Bronchial epithelial cell (primary cell): ENCODE measurements at regions not wholly inside any gene's neighbourhood (a gene's known extent, or its start where the extent isn't known, plus 50 kb on each side); places are given as distances from the start of the nearest gene placed in this dataset.
A peak's percentile ranks its signal among the peaks of the same experiment; 100 is the strongest.

ENCODE experiments used
- DNase-seq: peaks from one replicate; pipeline ENCODE4 v3.0.0-alpha.2; 2010; ENCODE audit warnings: low read depth
- FAIRE-seq: peaks from 2 replicates; lab custom pipeline; 2011; peaks lifted over from hg19 to GRCh38; lab: Jason Lieb, UNC
- H3K27me3 ChIP-seq: 2 replicates; pipeline ENCODE4 v1.5.1; 2011; ENCODE audit warnings: low read length; ENCODE audit not compliant: control insufficient read depth, insufficient read depth
- H3K36me3 ChIP-seq: 2 replicates; pipeline ENCODE4 v1.5.1; 2011; ENCODE audit warnings: low read length; ENCODE audit not compliant: control insufficient read depth, insufficient read depth
- H3K4me3 ChIP-seq: 2 replicates; pipeline ENCODE4 v1.5.1; 2011; ENCODE audit warnings: mild to moderate bottlenecking, low read depth, low read length, control low read depth
- CTCF ChIP-seq: IDR thresholded peaks from 2 replicates; pipeline ENCODE4 v1.5.1; 2011; ENCODE audit warnings: mild to moderate bottlenecking, moderate library complexity, low read length, control low read depth, inconsistent platforms; ENCODE audit not compliant: insufficient read depth, severe bottlenecking

DNA sequence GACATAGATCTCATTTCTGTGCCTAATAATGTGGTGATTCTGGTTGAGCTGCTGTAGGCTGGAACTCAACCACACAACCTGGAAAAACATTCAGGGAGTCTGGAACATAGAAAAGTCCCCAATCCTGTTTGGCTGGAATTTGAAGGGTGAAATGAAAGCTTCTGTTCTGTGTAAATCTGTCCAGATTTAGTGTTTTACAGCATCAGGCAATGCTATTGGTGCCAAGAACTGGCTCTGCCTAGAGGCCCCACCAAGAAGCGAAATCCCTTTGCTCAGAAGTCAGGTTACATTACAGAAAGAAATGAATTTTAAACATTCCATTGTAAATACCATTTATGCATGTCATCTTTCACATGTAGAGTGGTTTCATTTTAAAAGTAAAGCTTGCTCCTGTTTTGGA is 56.3 kb downstream of the TMEM174 start:
- peak; percentile 31 for DNase-seq
- FAIRE-seq: peak; percentile 43
- H3K36me3 ChIP-seq: no peaks in the 10 kb centered on the region
- no peak overlapping the region for H3K4me3 ChIP-seq
- H3K27me3 ChIP-seq: peaks cover 15% of the 10 kb centered on the region
- no peak for TF ChIP-seq CTCF

DNA sequence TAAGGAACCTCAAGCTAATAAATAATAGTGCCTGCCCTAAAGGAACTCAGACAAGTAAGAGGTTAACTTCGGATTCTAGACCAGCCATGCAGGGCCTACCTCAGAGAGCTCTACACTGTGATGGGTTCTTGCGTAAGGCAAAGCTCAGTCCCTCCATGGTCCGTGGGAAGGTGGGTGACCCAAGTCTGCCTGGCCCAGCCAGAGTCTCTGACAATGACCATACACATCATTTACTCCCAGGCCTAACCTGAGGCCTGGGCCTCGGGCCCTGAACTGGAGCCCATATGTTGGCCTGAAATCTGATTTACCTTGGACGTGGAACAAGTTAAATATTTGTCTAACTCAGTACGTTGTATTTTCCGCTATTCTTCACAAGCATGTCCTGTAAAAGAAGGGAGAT is 55.1 kb downstream of the TMEM174 start:
- no peak for TF ChIP-seq CTCF
- H3K27me3 ChIP-seq: peaks cover 15% of the 10 kb centered on the region
- DNase-seq (no peak), FAIRE-seq (no peak)
- H3K4me3 ChIP-seq: no peak overlapping the region
- H3K36me3 ChIP-seq: no peaks in the 10 kb centered on the region
